PC-9 (cell line): ENCODE measurements at regions not wholly inside any gene's neighbourhood (a gene's known extent, or its start where the extent isn't known, plus 50 kb on each side); places are given as distances from the start of the nearest gene placed in this dataset.

Source experiments
- CTCF ChIP-seq: fragments of 200-600 bp; sonication (generic); conservative IDR thresholded peaks from 2 replicates; pipeline ENCODE4 v1.6.1; 2017; ENCODE audit warnings: mixed run types, antibody characterized with exemption, mild to moderate bottlenecking, moderate library complexity
- EZH2 ChIP-seq: fragments of 200-600 bp; sonication (generic); IDR thresholded peaks from 2 replicates; pipeline ENCODE4 v1.8.0; 2017; ENCODE audit warnings: antibody characterized with exemption, low read depth

DNA sequence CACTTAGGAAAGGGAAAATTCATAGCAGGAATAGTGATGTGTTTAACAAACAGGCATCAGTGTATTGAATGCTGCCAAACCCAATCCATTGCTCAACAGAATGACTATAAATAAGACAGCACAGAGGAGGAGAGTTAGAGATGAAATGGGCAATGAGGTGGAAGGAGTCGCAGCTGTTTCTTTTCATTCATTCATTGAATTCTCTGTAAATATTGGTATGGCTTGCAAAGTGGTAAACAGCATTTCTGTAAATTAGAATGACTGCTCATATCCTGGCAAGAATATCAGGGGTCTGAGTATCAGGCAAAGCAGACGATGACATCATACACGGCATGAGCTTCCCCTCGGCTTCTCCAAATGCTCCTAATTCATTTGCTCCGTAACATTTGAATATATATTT is 703.6 kb upstream of the SLC35B3 start:
- TF ChIP-seq CTCF (no peak), EZH2 (no peak)
